HG03175 (cell line): ENCODE measurements at regions not wholly inside any gene's neighbourhood (a gene's known extent, or its start where the extent isn't known, plus 50 kb on each side); places are given as distances from the start of the nearest gene placed in this dataset.
A peak's percentile ranks its signal among the peaks of the same experiment; 100 is the strongest.
"Not testable (repeated sequence)": the region's sequence is repeated elsewhere in the genome, so short reads cannot be mapped to it uniquely, and the experiment has no call there.

Experiments
- ATAC-seq: cut with Tn5 transposase; IDR thresholded peaks from one replicate; pipeline ENCODE4 v1.9.1; 2021; ENCODE audit warnings: mild to moderate bottlenecking, moderate library complexity; ENCODE audit not compliant: unreplicated experiment

DNA sequence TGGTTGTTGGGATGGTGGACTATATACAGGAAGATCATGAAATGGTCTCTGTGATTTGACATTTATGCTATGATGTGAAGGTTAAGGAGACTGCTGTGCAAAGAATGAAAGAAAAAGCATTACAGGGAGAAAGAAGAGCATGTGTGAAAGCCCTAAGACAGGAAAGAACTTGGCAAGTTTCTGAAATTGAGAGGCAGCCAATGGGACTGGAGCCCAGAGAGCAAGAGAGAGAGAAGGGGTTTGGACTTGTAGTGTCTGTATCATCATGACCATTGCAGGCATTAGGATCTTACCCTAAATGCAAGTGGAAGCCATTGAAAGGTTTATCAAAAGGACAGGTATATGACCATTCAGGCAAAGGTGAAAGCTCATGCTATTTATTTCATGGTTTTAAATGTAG lies 147.1 kb downstream of the NAA11 start:
- no peak for ATAC-seq

DNA sequence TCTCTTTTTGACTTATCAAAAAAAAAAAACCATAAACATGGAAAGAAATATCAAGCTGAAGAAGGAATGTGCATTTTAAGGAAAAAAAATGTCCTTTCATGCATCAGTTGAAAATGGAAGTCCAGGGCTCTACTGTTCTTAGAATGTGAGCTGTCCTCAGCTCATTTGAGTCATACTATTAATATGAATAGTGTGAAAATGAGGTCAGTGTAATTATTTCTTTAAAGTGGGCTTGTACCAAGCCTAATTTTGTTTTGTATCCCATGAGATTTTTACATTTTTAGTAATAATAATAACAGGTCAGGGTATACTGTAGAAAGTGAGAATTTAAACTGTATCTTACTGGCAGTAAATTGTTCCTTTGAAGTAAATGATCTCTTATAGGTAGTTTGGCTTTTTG lies 148.5 kb downstream of the NAA11 start:
- ATAC-seq = peak; percentile 45

DNA sequence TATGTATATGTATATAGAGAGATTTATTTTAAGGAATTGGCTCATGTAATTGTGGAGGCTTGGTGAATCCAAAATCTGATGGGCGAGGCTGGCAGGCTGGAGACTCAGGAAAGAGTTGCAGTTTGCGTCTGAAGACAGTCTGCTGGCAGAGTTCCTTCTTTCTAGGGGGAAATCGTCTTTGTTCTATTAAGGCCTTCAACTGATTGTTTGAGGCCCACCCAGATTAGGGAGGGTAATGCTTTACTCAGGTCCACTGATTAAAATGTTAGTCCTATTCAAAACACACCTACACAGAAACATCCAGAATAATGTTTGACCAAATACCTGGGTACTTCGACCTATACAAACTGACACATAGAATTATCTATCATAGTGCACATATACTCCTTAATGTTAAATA lies 149.5 kb downstream of the NAA11 start:
- no peak for ATAC-seq

DNA sequence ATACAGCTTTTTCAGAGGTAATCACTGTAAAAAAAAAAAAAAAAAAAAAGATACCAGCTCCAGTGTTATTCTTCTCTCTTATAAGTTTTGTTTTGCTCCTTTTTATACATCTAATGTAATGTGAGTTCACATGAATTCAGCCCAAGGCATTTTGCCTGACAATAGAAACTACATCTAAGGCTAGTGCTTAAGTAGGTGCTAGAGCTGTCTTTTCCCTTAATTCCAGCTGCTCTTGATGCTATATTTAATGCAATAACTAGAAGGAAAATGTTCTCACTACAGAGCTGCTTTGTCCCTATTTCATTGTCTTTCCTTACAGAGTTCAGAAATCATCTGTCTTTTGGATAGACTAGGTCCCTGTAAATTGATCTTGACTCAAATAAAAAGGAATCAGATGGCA lies 150.1 kb downstream of the NAA11 start:
- no peak for ATAC-seq

DNA sequence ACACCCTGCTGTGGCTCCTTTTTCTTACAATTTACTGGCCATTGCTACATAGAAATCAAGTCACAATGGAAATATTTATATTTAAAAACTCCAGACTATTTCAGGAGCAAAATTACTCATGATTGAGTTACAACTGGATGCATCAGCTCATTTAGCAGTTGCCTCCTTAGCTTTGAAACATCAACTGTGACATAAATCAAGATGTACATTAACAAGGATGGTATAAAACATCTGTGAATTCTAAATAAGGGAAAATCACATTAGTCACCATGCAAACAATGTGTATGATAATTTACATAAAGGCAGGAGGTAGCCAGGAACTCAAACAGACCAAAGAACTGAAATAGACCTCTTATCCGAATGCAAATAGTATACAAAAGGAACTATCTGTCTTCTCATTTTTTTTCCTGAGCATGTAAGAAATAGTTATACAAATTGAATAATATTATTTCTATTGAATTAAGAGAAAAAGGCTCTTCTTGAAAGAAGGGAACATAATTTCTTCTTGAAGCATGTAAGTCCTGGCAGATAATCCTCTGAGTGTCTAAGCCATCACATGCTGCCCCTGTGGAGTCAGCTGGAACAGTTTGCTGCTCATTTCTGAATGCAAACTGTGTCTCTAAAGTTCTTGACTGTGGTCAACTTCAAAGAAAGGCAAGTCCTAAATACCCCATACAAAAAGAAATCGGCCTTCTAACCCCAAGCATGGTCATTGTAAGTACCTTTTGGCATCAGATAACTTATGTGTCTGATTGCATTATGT lies 151.2 kb downstream of the NAA11 start:
- no peak for ATAC-seq

DNA sequence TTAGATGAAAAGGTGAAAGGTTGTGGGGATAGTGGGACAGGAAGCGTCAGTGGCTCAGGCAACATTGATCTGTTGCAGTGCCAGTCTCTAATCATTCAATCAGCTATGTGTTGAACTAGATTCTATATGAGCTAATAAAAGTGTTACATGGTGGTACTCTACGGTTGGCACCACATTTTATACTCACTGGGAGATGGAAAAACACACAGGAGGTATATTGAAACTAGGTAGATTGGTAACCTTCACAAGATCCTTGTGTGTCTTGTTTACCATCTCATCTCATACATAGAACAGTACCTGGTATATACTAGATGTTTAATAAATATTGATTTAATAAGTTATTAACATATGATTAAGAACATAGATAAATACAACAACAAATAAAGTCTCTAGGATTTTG lies 152.7 kb downstream of the NAA11 start:
- no peak for ATAC-seq

DNA sequence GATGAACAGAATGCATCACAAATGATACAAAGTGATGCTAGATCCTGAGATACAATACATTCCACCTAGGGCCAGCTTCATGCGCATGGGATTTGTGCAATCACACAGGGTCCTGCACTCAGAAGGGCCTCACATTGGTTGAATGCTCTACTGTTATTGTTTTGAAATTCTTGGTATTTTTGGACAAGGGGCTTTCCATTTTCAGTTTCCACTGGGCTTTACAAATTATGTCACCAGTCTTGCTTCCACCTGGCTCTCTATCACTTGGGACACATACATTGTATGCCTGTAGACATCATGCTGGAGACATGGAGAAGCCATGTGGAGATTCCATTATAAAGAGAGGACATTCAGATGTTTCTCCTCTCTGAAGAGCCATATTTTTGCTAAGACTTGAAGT lies 155.8 kb downstream of the NAA11 start:
- no peak for ATAC-seq

DNA sequence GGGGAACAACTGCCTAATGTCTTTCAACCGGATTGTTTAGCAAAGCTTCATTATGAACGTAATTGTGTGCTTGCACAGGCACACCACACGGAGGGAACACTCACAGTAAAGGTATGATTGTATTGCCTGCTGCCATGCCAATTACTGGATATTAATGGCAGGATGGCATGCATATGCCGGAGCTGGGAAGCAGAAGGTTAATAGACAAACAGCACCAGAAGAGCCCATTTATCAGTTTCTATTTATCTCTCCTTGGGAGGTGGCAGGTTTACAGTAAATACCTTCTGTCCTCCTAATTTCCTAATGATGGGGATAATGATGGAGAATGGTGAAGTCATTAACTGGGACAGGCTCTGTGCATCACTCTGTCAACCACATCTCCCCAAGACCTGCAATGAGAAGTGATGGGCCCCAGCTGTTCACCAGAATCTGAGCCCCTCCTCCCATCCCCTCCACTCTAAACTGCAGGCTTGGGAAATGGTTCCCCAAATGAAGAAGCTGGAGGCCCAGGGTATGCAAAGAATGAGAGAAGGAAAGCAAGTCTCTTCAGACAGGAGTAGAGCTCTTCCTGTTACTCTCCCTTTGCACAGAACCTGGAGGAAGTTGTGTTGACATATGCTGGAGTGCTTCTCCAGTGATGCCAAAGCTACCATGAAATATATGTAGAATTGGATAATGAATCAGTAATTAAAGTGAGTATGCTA lies 160.8 kb downstream of the NAA11 start:
- no peak for ATAC-seq

DNA sequence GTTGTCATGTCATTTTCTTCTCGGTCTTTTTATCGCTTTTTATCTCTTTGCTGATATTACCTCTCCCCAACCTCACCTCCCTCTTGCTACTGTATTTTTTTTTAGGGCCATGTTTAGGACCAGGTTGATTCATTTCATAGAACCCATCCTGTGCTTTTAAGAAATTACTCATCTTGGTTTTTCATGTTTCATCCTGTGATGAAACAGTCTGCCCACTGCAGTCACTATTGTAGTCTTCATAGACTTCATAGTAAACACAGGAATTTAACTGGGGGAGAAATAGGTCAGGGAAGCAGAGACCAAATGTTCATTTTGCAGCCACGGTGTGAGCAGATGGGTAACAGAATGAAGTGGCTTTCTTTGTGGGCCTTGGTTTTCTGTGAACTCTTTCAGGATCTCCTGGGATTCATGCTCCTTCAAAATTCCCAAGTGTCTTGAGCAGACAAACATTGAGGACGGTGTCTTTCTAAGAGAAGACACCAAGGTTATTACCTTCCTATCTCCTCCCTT lies 161.8 kb downstream of the NAA11 start:
- no peak for ATAC-seq

DNA sequence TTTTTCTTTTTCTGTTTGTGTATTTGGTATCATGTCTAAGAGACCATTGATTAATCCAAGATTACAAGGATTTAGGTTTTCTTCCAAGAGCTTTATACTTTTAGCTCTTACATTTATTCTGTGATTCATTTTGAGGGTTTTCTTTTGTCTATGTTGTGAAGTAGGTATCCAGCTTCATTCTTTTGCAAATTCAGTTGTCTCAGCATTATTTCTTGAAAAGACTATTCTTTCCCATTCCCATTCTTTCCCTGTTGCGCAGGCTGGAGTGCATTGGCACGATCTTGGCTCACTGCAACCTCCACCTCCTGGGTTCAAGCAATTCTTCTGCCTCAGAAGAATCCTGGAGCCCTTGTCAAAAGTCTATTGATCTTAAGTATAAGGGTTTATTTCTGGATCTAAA lies 164.9 kb downstream of the NAA11 start:
- ATAC-seq = no peak

DNA sequence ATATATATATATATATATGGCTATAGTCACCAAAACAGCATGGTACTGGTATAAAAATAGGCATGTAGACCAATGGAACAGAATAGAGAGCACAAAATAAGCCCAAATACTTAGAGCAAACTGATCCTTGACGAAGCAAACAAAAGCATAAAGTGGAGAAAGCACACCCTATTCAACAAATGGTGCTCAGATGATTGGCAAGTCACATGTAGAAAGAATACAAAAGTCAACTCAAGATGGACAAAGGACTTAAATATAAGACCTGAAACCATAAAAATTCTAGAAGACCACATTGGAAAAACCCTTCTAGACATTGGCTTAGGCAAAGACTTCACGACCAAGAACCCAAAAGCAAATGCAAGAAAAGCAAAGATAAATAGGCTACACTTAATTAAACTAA lies 167.2 kb downstream of the NAA11 start:
- ATAC-seq = not testable (repeated sequence)

DNA sequence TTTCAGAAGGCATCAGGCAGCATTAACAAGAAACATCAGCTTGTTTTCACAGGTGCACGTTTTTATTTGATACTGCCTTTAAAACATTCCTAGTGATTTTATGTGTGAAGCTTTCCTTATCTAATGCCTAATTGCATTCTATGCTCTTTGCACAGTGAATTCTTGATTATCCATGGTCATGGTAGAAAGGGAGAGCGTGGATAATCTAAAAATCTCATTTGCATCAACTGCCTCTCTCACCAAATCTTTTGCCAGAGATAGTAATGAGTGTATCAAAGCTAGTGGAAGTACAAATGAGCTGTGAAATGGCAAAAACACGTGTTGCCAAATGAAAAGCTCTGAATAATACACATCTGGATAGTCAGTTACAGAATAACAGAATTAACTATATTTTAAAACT lies 170.5 kb downstream of the NAA11 start:
- ATAC-seq = no peak

DNA sequence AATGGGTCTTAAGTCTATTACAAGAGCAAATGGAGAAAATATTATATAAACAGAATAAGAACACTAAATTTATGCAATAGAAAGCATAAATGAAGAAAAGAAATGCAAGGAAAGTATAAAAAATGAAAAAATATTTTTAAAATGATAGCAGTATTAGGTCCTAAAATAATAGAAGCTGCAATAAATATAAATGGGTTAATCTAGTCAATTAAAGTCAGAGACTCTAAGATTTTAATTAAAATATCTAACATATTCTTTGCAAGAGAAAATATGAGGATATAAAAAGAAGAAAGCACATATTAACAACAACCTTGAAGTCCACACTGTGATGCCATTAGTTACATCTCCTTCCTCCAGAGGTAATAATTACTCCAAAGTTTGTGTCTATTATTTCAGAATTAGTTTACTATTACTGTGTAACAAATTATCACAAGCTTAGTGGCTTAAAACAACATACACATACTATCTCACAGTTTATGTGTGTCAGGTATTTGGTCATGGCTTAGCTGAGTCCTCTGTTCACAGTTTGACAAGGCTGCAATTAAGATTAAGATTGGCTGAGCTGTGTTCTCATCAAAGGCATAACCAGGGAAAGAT lies 174.9 kb downstream of the NAA11 start:
- ATAC-seq = no peak

DNA sequence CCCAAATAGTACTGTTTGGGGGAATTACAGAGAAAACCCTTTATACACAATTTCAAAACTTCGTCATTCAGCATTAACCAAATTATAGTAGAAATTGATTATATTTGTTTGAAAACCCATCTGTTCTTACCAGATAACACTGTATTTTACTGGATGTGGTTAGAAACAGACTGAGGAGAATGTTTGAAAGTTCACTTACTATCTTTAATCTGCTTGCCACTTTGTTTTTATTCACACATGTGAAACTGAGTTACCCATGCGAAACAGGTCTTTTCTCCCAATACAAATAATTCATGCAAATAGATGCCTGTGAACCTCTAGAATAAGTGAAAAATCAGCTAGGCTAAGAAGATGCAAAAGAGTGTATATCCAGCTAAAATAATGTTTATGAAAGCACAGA lies 177.5 kb downstream of the NAA11 start:
- no peak for ATAC-seq

DNA sequence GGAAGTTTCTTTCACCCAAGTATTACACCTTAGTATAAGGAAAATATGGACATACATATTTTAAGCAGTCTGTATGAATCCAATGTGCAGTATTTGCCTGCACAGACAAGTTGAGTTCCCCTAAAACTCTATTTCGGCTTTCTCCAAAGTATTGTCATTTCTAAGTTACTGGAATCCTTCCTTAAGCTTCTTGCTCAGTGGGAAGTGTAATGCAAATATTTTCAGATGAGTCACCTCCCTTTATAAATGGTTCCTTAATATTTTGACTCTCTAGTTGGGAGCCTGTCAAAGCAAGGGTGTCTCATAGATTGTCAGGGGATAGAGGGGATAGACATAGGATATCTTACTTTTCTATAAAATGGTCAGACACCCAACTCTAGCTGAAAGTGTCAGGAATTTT lies 178.6 kb downstream of the NAA11 start:
- ATAC-seq = no peak

DNA sequence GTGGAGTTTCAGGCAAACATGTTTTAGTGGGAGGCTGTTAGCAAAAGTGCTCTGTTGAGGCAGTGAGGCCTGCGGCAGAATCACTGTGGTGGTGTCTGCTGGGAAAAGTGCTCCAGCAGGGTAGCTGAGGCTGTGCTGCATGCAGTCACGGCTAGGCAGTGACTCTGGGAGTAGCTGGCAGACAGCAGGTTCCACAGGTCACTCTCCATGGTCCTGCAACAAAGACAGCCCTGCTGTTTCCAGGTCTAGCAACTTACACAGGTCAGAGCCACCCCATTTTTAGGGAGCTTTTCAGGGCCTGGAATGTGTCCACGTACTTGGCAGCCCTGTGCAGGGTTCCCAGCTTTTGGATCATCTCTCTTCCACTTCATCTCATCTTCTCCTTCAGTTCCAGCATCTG lies 184.3 kb downstream of the NAA11 start:
- ATAC-seq = no peak

DNA sequence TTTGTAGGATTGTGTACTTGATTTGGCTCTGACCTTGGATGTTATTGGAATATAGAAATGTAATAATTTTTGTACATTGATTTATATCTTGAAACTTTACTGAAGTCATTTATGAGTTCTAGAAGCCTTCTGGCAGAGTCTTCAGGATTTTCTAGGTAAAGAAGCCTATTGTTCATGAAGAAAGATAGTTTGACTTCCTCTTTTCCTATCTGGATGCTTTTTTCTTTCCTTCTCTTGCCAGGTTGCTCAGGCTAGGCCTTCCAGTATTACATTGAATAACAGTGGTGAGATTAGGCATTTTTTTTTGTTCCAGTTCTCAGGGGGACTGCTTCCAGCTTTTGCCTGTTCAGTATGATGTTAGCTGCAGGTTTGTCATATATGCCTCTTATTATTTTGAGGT lies 191.1 kb downstream of the NAA11 start:
- ATAC-seq = no peak

DNA sequence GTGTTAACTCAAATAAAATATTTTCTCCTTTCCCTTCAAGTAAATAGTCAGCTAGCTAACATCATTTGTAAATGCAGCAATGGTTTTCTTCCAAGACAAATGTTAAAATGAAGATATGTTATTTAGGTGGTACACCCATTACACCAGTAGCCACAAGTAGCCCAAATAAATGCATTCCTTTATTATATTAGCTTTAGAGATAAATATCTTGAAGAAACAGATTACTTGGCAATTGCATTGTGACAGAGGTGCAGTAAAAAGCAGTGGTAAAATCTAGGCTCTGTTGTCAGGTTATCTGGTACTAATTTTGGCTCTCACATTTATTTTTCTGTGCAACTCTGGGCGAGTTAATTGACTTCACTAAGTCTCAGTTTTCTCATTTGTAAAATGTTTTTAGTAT lies 193.0 kb downstream of the NAA11 start:
- no peak for ATAC-seq

DNA sequence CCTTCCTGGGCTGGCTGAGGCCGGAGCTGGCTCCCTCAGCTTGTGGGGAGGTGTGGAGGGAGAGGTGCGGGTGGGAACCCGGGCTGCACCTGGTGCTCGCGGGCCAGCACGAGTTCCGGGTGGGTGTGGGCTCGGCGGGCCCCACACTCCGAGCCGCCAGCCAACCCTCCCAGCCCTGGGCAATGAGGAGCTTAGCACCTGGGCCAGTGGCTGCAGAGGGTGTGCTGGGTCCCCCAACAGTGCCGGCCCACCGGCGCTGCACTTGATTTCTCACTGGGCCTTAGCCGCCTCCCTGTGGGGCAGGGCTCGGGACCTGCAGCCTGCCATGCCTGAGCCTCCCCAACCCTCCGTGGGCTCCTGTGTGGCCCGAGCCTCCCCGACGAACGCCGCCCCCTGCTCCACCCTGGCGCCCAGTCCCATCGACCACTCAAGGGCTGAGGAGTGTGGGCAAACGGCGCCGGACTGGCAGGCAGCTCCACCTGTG lies 182.7 kb upstream of the PAQR3 start:
- no peak for ATAC-seq

DNA sequence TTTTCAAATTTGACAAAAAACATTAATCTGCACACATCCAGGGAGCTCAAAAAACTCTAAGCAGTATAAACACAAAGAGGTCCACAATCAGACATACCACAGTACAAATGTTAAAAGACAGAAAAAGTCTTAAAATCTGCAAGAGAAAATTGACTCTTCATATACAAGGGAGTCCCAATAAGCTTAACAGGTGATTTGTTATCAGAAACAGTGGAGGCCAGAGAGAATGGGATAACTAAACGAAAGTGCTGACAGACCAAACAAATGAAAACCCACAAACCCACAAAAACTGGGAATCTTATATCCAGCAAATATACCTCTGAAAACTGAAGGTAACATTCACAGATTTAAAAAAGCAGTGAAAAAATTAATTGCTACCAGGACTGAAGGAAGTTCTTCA lies 182.0 kb upstream of the PAQR3 start:
- ATAC-seq = no peak

DNA sequence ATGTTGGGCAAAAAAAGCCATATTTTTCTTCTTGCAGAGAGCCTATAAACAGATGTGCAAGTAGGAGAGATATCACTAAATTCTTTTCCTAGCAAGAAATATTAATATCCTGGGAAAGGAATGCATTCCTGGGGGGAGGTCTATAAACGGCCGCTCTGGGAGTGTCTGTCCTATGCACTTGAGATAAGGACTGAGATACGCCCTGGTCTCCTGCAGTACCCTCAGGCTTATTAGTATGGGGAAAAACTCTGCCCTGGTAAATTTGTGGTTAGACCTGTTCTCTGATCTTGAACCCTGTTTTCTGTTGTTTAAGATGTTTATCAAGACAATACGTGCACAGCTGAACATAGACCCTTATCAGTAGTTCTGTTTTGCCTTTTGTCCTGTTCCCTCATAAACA lies 177.8 kb upstream of the PAQR3 start:
- ATAC-seq = not testable (repeated sequence)

DNA sequence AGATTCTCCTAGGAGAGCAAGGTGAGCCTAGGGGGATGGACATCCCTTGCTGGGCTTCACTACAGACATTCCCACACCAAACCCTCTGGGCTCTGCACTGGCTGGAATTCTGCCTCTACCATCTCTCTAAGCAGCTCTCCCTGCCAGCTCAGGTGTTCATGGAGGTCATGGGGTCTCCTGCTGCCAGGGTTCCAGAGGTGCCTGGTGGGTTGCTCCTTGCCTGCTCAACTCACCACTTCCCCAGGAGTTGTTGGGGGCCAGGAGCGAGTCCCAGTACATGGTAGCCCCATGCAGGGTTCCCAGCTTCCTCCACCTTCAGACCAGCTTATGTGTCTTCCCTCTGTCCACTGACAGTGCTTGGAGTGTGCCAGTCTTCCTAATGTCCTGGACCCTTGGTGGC lies 167.8 kb upstream of the PAQR3 start:
- no peak for ATAC-seq
